ENCODE measurements at regions not wholly inside any gene's neighbourhood (a gene's known extent, or its start where the extent isn't known, plus 50 kb on each side); places are given as distances from the start of the nearest gene placed in this dataset.
"Not testable (repeated sequence)": the region's sequence is repeated elsewhere in the genome, so short reads cannot be mapped to it uniquely, and the experiment has no call there.

DNA sequence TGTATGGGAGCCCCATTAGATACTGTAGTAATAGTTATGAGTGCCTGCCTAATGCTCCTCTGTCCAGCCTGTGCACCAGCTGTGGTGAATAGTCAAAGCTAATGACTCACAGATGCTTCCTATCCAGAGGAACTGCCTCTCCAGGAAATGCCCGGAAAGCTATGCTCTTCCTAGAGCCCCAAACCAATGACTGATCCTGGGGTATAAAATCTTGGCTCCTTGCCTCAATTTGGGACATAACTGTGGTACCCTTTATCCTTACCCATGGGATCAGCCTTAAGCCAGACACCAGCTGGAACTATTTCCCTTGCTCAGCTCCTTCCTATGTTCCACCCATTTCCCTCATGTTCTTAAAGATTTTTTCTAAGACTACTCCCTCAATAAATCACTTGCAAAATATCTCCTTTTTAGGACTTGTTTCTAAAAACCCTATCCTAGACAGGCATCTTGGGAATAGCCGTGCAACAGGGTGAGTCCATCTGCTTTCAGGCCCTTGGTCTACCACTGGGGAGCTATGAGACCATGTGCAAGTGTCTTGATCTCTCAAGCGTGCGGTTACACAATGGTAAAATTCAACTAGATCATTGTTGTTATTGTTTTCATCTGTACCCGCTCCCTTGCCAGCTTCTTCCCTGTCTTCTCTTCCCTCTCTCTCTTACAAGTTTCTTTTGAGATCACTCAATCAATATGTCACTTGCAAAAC is 283.7 kb downstream of the BTBD3 start:
- DNase-seq (ENCODE audit: low spot score): no peak

DNA sequence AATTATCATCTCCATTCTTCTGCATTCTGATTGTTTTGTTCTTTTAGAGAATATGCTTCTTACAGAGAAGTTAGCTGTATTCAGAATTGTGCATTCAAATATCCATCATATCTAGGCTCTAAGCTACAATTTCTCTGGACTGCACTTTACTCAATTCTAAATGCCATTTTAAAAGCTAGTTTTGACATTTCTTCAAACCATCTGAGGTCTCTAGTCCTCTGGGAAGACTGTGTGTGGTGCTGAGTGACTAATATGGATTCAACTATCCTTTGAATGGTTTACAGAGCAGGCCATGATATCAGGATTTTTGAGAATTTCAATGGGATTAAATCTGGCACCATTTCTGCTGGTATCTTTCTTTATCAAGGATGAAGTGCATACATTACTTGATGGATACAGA is 285.7 kb downstream of the BTBD3 start:
- DNase-seq (ENCODE audit: low spot score): no peak

DNA sequence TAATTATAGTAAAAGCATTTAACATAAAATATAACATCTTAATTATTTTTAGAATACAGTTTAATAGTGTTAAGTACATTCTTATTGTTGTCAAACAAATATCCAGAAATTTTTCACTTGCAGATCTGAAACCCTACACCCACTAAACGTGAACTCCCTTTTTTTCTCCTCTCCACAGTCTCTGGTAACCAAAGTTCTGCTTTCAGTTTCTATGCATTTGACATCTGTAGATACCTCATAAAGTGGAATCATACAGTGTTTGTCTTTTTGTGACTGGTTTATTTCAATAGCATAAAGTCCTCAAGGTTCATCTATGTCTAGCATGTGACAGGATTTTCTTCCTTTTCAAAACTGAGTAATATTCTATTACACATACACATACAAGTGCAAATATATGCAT is 286.3 kb downstream of the BTBD3 start:
- DNase-seq (ENCODE audit: low spot score): no peak

DNA sequence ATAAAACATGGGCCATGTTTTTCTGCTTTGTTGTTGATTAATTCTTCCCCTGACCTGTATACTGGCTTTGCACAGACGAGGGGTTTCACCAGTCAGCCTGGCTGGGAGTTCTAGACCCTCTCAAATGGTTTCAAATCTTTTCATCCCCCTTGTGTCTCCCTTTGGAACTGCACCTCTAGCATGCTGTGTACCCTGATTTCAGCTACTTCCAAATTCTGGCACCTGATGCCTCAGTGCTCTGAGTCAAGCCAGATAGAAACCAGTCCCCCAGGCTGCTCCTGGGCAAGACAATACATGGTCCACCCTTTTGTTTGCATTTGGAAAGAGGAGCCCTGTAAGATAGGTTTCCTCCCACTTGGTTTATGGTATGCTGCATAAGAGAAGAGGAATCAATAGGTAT is 290.2 kb downstream of the BTBD3 start:
- DNase-seq (ENCODE audit: low spot score): no peak

DNA sequence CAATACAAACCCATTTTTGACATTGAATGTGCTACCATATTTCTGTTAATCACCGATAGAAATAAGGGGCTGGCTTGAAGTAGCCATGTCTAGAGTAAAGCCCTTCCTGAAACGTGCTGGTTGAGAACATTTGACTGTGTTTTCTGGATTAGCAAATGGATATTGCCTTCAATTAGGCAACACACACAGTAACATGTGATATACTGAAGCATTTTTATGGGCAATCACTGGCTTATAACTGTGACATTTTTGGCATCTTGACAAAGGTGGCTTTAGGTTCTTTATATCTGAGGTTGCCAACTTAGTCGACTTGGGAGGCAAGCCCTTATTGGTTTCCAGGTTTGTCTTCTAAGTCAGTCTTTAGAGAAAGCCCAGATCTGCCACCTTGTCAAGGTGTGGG is 292.9 kb downstream of the BTBD3 start:
- DNase-seq (ENCODE audit: low spot score): no peak

DNA sequence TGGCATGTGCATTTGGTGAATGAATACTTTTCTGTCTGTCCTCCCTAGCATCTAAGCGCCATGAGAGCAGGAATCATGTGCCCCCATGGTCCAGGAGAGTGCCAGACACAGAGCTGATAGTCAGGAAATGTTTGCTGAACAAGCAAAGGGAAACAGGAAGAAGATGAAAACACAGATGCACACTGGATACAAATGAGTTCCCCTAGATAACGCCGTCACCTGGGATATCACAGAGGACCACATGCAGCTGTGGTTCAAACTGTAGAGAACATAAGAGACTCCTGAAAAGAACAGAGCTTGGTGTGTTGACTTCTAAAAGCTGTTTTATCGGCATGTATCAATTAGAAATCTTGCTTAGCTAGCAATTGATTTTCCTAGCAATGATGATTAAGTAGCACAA is 293.7 kb downstream of the BTBD3 start:
- no peak for DNase-seq (ENCODE audit: low spot score)

DNA sequence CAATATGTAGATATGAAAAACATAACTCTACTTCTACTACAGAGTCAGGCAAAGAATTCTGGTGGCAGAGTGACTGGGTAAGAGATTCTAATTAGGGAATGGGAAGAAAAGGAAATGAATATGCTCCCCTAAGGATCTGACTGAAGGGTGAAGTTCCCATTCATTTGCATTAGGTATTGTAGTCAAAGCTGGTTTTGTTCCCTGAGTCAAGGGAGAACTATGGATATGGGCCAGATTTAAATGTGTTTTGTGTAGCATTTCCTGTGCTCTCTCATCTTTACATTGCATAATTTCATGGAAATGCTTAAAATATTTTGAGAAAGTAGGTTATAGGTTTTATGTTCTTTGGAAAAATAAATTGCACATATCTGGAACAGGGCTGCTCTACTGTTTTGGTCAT is 299.7 kb downstream of the BTBD3 start:
- DNase-seq (ENCODE audit: low spot score): no peak

DNA sequence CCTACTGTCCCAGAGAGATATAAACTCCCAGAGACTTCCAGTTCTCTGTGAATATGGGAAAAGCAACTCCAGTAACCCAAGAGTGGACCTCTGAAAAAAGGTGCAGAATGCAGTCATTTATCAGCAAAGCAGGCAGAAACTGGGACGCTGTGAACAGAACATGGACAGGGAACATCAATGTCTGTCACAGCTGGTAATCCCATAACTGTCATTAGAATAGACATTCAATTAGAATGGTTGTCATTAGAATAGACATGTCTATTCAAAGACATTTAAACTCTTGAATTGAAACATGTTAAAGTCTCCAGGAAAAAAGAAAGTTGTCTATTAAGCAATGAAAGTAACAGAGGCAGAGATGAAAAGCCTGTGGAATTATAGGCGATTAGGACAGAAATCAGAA is 302.1 kb downstream of the BTBD3 start:
- DNase-seq (ENCODE audit: low spot score): no peak

DNA sequence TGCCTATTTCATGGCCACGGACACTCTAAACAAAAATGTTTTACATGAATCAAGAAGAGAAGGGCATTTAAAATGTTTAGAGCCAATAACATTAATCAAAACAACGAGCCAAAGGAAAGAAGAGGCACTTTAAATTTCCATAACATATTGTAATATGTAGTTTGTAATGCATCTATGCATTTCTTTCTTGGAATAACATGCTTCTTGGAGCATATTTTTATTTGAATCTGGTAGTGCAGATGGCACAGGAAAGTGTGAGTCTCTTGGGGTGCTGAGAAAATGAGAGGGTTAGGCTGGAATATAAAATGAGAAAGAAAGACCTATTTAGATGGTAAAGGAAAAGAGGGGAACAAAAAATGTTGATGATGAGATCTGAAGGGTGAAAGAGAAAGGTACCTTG is 305.4 kb downstream of the BTBD3 start:
- DNase-seq (ENCODE audit: low spot score): no peak

DNA sequence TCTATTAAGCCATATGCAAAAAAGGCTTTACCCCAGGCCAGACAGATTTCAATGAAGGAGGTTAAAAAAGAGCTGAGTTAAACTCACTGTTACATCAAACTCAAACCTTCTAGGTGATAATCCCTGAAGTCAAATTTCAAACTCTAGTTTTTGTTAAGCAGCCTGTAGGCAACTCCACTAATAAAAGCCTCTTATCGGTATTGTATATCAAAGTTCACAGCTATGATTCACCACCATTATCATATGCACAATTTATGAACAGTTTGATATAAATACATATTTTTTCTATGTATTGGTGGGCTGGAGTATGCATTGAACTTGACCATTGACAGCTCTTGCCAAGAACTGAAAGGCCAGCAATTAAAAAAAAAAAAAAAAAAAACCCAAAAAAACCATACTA is 308.2 kb downstream of the BTBD3 start:
- no peak for DNase-seq (ENCODE audit: low spot score)

DNA sequence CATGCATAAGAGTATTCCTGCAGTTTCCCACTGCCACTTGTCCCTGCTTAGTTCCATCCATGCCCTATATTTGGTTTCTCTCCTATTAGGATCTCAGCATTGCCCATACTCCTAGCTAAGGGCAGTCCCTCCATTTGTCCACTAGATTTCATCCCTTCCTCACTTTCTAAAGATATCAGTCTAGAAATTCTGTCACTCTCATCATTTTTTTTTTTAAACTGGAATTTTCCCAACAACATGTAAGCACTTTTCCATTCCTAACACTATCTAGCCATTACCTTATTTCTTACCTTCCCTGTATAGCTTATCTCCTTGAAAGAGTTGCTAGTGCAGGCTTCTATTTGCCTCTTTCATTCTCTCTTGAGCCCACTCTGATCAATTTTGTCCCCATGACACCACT is 312.2 kb downstream of the BTBD3 start:
- no peak for DNase-seq (ENCODE audit: low spot score)

DNA sequence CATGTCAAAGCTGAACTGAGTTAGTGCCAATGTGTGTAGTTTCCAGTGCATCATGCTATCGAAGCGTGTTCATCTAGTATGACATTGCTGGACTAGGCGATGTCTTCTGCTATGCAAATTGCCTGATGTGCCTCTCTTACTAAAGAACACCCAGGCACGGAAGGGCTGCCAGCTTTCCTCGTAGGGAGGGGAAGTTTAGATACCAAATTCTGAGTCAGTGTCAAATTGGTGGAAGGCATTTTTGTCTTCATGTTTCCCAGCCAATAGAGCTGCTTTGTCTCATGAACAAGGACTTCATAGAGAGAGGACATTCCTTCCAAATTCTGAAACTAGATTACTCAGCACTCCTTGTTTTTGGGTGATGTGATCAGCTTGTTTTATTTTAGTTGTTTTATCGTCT is 320.1 kb downstream of the BTBD3 start:
- no peak for DNase-seq (ENCODE audit: low spot score)

DNA sequence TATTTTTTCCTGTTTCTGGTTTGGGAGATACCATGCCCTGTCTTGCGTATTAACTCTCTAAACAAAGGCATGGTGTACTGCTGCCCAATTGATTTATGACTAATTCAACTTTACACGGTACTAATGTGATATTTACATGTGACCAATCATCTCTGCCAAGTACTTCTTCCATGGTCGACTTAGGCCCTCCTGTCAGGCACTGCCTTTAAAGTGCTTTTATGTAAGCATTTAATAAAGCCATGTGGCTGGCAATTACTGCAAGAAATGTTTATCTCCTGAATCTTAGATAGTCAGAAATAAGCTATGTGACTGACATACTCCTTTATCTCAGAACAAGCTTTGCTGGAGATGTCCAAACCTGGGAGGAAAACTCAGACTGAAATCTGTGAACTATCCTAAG is 323.4 kb downstream of the BTBD3 start:
- DNase-seq (ENCODE audit: low spot score): no peak

DNA sequence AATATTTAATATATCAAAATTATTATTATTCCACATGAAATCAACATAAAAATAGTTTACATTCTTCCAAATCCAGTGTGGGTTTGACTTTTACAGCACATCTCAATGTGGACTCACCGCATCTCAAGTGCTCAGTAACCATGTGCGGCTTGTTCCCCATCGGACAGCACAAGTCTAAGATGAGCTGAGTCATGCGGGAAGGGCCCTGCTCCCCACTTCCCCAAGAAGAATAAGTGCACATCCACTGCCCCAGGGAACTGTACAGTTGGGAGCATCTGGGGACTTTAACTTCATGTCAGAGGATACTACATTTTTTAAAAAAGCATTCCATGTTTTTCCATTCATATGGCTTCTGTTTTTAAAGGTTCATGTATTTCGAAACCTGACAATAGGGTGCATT is 325.6 kb downstream of the BTBD3 start:
- DNase-seq (ENCODE audit: low spot score): no peak

DNA sequence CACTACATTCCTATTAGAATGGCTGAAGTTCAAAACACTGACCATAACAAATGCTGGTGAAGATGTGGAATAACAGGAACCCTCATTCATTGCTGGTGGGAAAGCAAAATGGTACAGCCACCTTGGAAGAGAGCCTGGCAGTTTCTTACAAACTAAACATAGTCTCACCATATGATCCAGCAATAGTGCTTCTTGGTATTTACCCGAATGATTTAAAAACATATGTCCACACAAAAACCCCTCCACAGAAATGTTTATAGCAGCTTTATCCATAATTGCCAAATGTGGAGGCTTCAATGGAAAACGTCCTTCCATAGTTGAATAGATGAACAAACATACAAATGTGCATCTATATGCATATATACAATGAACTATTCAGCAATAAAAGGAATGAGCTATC is 330.8 kb downstream of the BTBD3 start:
- DNase-seq (ENCODE audit: low spot score): no peak

DNA sequence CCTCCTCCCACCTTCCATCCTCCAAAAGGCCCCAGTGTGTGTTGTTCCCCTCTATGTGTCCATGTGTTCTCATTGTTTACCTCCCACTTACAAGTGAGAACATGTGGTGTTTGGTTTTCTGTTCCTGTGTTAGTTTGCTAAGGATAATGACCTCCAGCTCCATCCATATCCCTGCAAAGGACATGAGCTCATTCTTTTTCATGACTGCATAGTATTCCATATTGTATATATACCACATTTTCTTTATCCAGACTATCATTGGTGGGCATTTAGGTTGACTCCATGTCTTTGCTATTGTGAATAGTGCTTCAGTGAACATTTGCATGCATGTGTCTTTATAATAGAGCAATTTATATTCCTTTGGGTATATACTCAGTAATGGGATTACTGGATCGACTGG is 333.0 kb downstream of the BTBD3 start:
- not testable (repeated sequence) for DNase-seq (ENCODE audit: low spot score)

DNA sequence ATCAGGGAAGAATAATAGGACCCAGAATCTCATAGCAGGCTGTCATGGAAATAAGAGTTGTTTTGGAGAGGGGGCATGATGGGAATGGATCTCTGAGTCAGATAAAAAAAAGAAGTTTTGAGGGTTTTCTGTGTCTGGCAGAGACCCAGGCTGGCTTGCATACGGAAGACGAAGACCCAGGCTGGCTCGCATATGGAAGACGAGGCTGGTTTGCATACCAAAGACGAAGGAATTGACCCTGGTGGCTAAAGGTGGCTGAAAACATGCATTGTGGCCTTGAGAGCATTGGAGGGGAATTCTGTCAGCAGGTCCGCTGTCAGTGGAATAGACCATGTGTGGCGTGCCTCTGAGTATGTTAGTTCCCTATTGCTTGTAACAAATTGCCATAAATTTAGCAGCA is 335.1 kb downstream of the BTBD3 start:
- DNase-seq (ENCODE audit: low spot score): no peak

DNA sequence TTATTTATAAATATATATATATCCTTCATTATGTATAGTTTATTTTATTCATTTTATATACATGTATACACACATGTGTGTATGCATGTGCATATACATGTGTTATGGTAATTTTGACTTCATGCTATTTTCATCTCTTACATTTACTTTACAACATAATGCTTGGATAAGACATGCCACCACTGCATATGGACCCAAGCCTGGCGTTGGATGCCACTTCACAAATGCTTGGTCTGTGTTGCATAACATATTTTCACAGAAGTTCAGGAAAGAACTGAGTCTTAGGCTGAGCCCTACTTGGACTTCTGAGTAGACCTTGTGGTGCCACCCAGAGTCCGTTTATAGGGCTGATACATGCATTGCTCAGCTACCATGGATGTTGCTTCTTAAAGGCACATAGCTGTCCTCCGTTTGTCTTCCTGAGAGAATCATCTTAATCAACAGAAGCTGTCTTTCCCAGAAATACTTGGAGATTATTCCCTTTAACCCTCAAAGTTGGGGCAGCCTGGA is 337.8 kb downstream of the BTBD3 start:
- no peak for DNase-seq (ENCODE audit: low spot score)

DNA sequence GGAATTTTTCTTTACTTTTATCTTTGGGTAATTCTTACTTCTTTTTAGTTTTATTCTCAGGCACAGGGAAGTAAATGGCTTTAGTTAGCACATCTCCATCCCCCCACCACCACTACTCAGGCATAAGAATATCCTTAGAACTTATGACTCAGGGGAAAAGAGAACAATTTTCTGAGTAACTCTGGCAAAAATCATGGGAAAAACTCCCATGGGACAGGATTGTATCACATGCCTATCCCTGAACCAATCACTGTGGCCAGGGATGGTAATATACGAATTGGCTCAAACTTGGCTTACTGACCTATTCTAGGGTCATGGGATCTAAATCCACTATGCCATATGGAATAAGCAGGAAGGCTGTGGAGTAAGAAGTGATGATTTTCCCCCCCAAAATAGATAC is 339.1 kb downstream of the BTBD3 start:
- DNase-seq (ENCODE audit: low spot score): no peak

DNA sequence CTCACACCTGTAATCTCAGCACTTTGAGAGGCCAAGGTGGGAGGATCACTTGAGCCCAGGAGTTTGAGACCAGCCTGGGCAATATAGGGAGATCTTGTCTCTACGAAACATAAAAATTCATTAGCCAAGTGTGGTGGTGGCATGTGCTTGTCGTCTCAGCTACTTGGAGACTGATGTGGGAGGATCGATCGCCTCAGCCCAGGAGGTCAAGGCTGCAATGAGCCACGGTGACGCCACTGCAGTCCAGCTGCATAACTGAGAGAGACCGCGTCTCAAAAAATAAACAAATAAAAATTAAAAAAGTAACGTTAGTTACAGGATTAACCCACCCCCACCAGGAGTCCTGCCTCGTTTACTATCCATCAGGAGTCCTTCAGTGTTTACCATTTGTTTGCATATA is 345.1 kb downstream of the BTBD3 start:
- no peak for DNase-seq (ENCODE audit: low spot score)

DNA sequence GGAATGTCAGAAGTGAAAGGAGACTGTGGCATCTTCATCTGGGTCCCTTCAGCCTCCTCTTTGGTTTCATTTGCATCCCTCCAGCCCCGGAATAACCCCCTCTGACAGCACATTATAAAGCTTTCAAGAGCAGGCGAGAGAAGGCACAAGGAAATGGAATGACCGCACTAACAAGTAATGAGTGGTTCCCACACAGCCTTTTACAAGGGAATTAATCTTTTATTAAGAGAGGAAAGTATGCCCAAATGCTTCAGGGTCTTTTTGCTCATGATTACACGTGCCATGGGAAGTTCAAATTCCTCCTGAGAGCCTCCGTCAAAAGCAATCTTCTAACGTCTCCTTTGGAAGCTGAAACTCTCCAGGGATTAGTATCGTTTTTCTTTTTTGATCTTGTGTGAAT is 347.0 kb downstream of the BTBD3 start:
- no peak for DNase-seq (ENCODE audit: low spot score)

DNA sequence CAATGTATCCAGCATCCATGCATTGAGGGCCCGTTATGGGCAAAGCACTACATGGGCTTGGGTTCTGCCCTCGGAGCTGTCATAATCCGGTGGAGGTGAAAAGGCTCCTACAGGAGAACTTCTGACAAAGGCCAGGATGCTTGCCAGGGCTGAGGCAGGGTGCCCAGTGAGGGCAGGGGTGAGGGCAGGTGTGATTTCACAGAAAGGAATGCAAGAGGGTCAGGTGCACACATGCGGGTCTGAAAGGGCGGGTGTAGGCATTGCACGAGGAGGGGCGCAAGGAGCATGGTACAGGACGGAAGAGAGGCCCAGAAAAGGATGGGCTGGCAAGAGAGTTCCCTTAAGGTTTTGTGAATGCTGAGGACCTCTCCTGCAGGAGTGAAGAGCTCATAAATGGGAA is 348.0 kb downstream of the BTBD3 start:
- DNase-seq (ENCODE audit: low spot score): no peak

DNA sequence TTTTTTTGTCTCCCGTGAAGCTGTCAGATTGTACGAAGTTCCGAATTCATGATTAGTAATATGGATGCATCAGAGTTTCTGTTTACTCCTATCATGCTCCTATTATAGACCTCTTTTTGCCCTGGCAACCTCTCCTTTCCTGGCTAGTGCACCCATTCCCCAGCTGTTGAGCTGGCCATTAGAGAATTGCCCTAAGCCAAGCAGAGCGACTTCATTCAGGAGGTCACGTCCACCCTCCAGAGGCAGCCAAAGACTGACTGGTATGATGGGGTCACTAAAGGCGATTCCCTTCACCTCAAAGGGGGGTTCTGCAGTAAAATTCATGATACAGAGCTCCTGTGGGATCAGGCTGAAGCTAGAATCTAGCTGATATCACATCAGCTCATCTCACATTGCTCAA is 351.9 kb downstream of the BTBD3 start:
- DNase-seq (ENCODE audit: low spot score): no peak

DNA sequence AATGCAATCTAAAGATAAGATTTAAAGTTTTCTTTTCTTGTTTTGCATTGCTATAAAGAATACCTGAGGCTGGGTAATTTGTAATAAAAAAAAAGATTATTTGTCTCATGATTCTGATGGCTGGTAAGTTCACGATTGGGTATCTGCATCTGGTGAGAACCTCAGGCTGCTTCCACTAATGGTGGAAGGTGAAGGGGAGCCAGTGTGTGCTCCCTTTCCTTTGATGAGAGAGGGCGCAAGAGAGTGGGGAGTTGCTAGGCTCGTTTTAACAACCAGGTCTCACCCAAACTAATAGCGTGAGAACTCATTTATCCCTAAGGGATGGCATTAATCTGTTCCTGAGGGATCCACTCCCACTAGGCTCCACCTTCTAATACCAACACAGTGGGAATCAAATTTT is 353.2 kb downstream of the BTBD3 start:
- no peak for DNase-seq (ENCODE audit: low spot score)

All from LoVo (cell line).